ENCODE measurements at regions not wholly inside any gene's neighbourhood (a gene's known extent, or its start where the extent isn't known, plus 50 kb on each side); places are given as distances from the start of the nearest gene placed in this dataset.

DNA sequence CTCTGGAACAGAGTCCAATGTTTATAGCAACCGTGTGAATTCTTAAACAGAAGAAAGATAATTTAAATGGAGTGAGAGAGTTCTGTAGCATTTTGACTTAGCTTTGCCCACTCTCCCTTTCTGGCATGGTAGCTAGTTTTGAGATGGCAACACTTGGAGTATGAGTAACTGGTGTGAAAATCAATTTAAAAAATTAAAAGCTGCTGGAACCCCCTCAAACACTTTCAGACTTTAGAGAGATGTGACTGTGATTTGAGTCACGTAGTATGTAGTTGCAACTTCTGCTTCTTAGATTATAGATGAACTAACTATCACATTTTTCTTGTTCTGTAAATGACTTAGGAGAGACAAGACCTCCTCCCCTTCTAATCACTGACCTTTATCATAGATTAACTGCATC, 2309.5 kb upstream of the C9orf72 start:
- POLR2A ChIA-PET: no interaction called here
- H3K4me3 ChIP-seq (replicated peaks in 1 of 2; ENCODE audit: low read depth in 1 of 2, low read length in 2 of 2): no peak overlapping the region
- no peaks in the 10 kb centered on the region for H3K9me2 ChIP-seq (ENCODE audit: insufficient read depth)
- no peaks in the 10 kb centered on the region for H3K36me3 ChIP-seq (ENCODE audit: control insufficient read depth in 1 of 2, insufficient read depth in 2 of 2, low read length in 2 of 2)
- H3K27me3 ChIP-seq (ENCODE audit: insufficient read depth, low read length): no peaks in the 10 kb centered on the region
- TF ChIP-seq, protein P1, sequence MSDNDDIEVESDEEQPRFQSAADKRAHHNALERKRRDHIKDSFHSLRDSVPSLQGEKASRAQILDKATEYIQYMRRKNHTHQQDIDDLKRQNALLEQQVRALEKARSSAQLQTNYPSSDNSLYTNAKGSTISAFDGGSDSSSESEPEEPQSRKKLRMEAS (IDR thresholded peaks at IDR 0.05): no peak
- TF ChIP-seq, protein P2, sequence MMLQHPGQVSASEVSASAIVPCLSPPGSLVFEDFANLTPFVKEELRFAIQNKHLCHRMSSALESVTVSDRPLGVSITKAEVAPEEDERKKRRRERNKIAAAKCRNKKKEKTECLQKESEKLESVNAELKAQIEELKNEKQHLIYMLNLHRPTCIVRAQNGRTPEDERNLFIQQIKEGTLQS (IDR thresholded peaks at IDR 0.05): no peak
- no peak for TF ChIP-seq SP1 (IDR thresholded peaks at IDR 0.05; ENCODE audit: low read depth)
- no peak for TF ChIP-seq EZH2phosphoT487 (IDR thresholded peaks at IDR 0.05; ENCODE audit: borderline replicate concordance)
- TF ChIP-seq ZNF274 (IDR thresholded peaks at IDR 0.05; ENCODE audit: low read depth, low read length): no peak
- no peak for TF ChIP-seq SIN3A (IDR thresholded peaks at IDR 0.05; ENCODE audit: low read depth)
- TF ChIP-seq CBX3 (IDR thresholded peaks at IDR 0.05; ENCODE audit: low read depth): no peak
- no peak for TF ChIP-seq EGR1 (IDR thresholded peaks at IDR 0.05; ENCODE audit: low read depth)
- no peak for TF ChIP-seq FOSL1 (IDR thresholded peaks at IDR 0.05; ENCODE audit: low read depth)
- TF ChIP-seq EZH2 (IDR thresholded peaks at IDR 0.05): no peak
- TF ChIP-seq, protein P3, sequence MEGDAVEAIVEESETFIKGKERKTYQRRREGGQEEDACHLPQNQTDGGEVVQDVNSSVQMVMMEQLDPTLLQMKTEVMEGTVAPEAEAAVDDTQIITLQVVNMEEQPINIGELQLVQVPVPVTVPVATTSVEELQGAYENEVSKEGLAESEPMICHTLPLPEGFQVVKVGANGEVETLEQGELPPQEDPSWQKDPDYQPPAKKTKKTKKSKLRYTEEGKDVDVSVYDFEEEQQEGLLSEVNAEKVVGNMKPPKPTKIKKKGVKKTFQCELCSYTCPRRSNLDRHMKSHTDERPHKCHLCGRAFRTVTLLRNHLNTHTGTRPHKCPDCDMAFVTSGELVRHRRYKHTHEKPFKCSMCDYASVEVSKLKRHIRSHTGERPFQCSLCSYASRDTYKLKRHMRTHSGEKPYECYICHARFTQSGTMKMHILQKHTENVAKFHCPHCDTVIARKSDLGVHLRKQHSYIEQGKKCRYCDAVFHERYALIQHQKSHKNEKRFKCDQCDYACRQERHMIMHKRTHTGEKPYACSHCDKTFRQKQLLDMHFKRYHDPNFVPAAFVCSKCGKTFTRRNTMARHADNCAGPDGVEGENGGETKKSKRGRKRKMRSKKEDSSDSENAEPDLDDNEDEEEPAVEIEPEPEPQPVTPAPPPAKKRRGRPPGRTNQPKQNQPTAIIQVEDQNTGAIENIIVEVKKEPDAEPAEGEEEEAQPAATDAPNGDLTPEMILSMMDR (IDR thresholded peaks at IDR 0.05 in 2 of 3, conservative IDR thresholded peaks at IDR 0.05 in 1 of 3; ENCODE audit: borderline replicate concordance in 1 of 3, insufficient read depth in 1 of 3, low read depth in 2 of 3, low read length in 2 of 3): no peak
- TF ChIP-seq, protein P4, sequence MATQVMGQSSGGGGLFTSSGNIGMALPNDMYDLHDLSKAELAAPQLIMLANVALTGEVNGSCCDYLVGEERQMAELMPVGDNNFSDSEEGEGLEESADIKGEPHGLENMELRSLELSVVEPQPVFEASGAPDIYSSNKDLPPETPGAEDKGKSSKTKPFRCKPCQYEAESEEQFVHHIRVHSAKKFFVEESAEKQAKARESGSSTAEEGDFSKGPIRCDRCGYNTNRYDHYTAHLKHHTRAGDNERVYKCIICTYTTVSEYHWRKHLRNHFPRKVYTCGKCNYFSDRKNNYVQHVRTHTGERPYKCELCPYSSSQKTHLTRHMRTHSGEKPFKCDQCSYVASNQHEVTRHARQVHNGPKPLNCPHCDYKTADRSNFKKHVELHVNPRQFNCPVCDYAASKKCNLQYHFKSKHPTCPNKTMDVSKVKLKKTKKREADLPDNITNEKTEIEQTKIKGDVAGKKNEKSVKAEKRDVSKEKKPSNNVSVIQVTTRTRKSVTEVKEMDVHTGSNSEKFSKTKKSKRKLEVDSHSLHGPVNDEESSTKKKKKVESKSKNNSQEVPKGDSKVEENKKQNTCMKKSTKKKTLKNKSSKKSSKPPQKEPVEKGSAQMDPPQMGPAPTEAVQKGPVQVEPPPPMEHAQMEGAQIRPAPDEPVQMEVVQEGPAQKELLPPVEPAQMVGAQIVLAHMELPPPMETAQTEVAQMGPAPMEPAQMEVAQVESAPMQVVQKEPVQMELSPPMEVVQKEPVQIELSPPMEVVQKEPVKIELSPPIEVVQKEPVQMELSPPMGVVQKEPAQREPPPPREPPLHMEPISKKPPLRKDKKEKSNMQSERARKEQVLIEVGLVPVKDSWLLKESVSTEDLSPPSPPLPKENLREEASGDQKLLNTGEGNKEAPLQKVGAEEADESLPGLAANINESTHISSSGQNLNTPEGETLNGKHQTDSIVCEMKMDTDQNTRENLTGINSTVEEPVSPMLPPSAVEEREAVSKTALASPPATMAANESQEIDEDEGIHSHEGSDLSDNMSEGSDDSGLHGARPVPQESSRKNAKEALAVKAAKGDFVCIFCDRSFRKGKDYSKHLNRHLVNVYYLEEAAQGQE (IDR thresholded peaks at IDR 0.05; ENCODE audit: low read depth): no peak
- no peak for TF ChIP-seq ELF1 (IDR thresholded peaks at IDR 0.05; ENCODE audit: borderline replicate concordance, low read depth)
- DNase-seq (ENCODE audit: low read depth, low spot score) (no peak), ATAC-seq (no peak)
- no TSS peak for BruUV-seq (replicated peaks)
- no peak overlapping the region for H2AFZ ChIP-seq (ENCODE audit: low read depth, low read length, poor library complexity, severe bottlenecking)
- H3K4me2 ChIP-seq (ENCODE audit: low read length): no peak overlapping the region
- no peaks in the 10 kb centered on the region for H4K20me1 ChIP-seq (ENCODE audit: insufficient read depth)
- no peaks in the 10 kb centered on the region for H3K79me2 ChIP-seq (ENCODE audit: insufficient read depth, low read length)
- CTCF ChIA-PET: no interaction called here
- RAD21 ChIA-PET (ENCODE audit: low non-redundant PET in 1 of 2, low total read pairs in 2 of 2, uncharacterized antibody in 2 of 2, unreplicated experiment in 2 of 2): no interaction called here
- intact Hi-C loops (cut with micrococcal nuclease): no loop called here
- H3K27ac ChIP-seq (ENCODE audit: low read depth, low read length): no peak overlapping the region
- H3K9ac ChIP-seq (ENCODE audit: low read length): no peak overlapping the region
- H3K4me1 ChIP-seq (ENCODE audit: control insufficient read depth in 1 of 2, insufficient read depth in 2 of 2, low read length in 2 of 2): no peaks in the 10 kb centered on the region
- H3K9me3 ChIP-seq (ENCODE audit: control insufficient read depth in 1 of 2, insufficient read depth in 1 of 2, low read depth in 1 of 2, low read length in 2 of 2): 0 out of 4 replicates have a peak, but pooled peaks cover 0 to 9% of the 10 kb centered on the region in 2 experiments
